ENCODE measurements at regions not wholly inside any gene's neighbourhood (a gene's known extent, or its start where the extent isn't known, plus 50 kb on each side); places are given as distances from the start of the nearest gene placed in this dataset.
"Not testable (repeated sequence)": the region's sequence is repeated elsewhere in the genome, so short reads cannot be mapped to it uniquely, and the experiment has no call there.

GRCh38 chr2:146981921-146982320 is 862.9 kb upstream of the ACVR2A start:
- Histone ChIP-seq H3K36me3 (ENCODE audit: control insufficient read depth in 1 of 2, insufficient read depth in 2 of 2, low read length in 1 of 2) (no peaks in the 10 kb centered on the region), H3K9me3 (ENCODE audit: control insufficient read depth, low read length) (no peaks in the 10 kb centered on the region), H3K4me1 (ENCODE audit: control insufficient read depth in 1 of 2, insufficient read depth in 2 of 2, low read length in 2 of 2) (no peaks in the 10 kb centered on the region), H3K4me3 (ENCODE audit: low read length in 2 of 2) (no peak overlapping the region), H3K27me3 (ENCODE audit: control insufficient read depth in 1 of 2, insufficient read depth in 2 of 2, low read length in 1 of 2) (no peaks in the 10 kb centered on the region), H3K27ac (ENCODE audit: low read depth in 1 of 2, low read length in 2 of 2) (no peak overlapping the region)
- DNase-seq (no peak), ATAC-seq (ENCODE audit: low FRiP score) (no peak)
- intact Hi-C loops (cut with DNase I) = no loop called here

GRCh38 chr2:146979746-146980145 is 865.1 kb upstream of the ACVR2A start:
- H3K27me3 ChIP-seq (ENCODE audit: control insufficient read depth in 1 of 2, insufficient read depth in 2 of 2, low read length in 1 of 2) = no peaks in the 10 kb centered on the region
- ATAC-seq (ENCODE audit: low FRiP score) (no peak), DNase-seq (no peak)
- H3K9me3 ChIP-seq (ENCODE audit: control insufficient read depth, low read length) = peaks cover 1% of the 10 kb centered on the region
- H3K36me3 ChIP-seq (ENCODE audit: control insufficient read depth in 1 of 2, insufficient read depth in 2 of 2, low read length in 1 of 2) = no peaks in the 10 kb centered on the region
- intact Hi-C loops (cut with DNase I) = no loop called here
- H3K27ac ChIP-seq (ENCODE audit: low read depth in 1 of 2, low read length in 2 of 2) = no peak overlapping the region
- H3K4me3 ChIP-seq (ENCODE audit: low read length in 2 of 2) = no peak overlapping the region
- no peaks in the 10 kb centered on the region for H3K4me1 ChIP-seq (ENCODE audit: control insufficient read depth in 1 of 2, insufficient read depth in 2 of 2, low read length in 2 of 2)

- H3K4me1 ChIP-seq (ENCODE audit: control insufficient read depth in 1 of 2, insufficient read depth in 2 of 2, low read length in 2 of 2) = no peaks in the 10 kb centered on the region
- H3K4me3 ChIP-seq (ENCODE audit: low read length in 2 of 2) = no peak overlapping the region
- peaks cover 1% of the 10 kb centered on the region for H3K9me3 ChIP-seq (ENCODE audit: control insufficient read depth, low read length)
- DNase-seq (no peak), ATAC-seq (ENCODE audit: low FRiP score) (no peak)
- H3K27me3 ChIP-seq (ENCODE audit: control insufficient read depth in 1 of 2, insufficient read depth in 2 of 2, low read length in 1 of 2) = no peaks in the 10 kb centered on the region
- intact Hi-C loops (cut with DNase I) = no loop called here
- no peak overlapping the region for H3K27ac ChIP-seq (ENCODE audit: low read depth in 1 of 2, low read length in 2 of 2)
- 85 to 86% methylated on average over 5 of the region's 5 CpGs for WGBS, 2 donors
- H3K36me3 ChIP-seq (ENCODE audit: control insufficient read depth in 1 of 2, insufficient read depth in 2 of 2, low read length in 1 of 2) = no peaks in the 10 kb centered on the region
Observed at GRCh38 chr2:146978577-146979555, 866.0 kb upstream of the ACVR2A start.

- H3K9me3 ChIP-seq (ENCODE audit: control insufficient read depth, low read length); H3K4me1 ChIP-seq (ENCODE audit: control insufficient read depth in 1 of 2, insufficient read depth in 2 of 2, low read length in 2 of 2); H3K27me3 ChIP-seq (ENCODE audit: control insufficient read depth in 1 of 2, insufficient read depth in 2 of 2, low read length in 1 of 2); ATAC-seq (ENCODE audit: low FRiP score); H3K4me3 ChIP-seq (ENCODE audit: low read length in 2 of 2); DNase-seq; H3K27ac ChIP-seq (ENCODE audit: low read depth in 1 of 2, low read length in 2 of 2); H3K36me3 ChIP-seq (ENCODE audit: control insufficient read depth in 1 of 2, insufficient read depth in 2 of 2, low read length in 1 of 2); intact Hi-C loops (cut with DNase I): not testable (repeated sequence)
- WGBS, 2 donors = 82 to 86% methylated on average over 4 of the region's 4 CpGs
Observed at GRCh38 chr2:146970981-146971380, 873.8 kb upstream of the ACVR2A start.

- H3K27me3 ChIP-seq (ENCODE audit: control insufficient read depth in 1 of 2, insufficient read depth in 2 of 2, low read length in 1 of 2); H3K27ac ChIP-seq (ENCODE audit: low read depth in 1 of 2, low read length in 2 of 2); DNase-seq; H3K4me1 ChIP-seq (ENCODE audit: control insufficient read depth in 1 of 2, insufficient read depth in 2 of 2, low read length in 2 of 2); H3K9me3 ChIP-seq (ENCODE audit: control insufficient read depth, low read length); intact Hi-C loops (cut with DNase I); ATAC-seq (ENCODE audit: low FRiP score); H3K36me3 ChIP-seq (ENCODE audit: control insufficient read depth in 1 of 2, insufficient read depth in 2 of 2, low read length in 1 of 2); H3K4me3 ChIP-seq (ENCODE audit: low read length in 2 of 2): not testable (repeated sequence)
- 48 to 69% methylated on average over 3 of the region's 3 CpGs for WGBS, 2 donors
Observed at GRCh38 chr2:146969703-146970102, 875.1 kb upstream of the ACVR2A start.

GRCh38 chr2:146964494-146964893 is 880.3 kb upstream of the ACVR2A start:
- no peaks in the 10 kb centered on the region for H3K36me3 ChIP-seq (ENCODE audit: control insufficient read depth in 1 of 2, insufficient read depth in 2 of 2, low read length in 1 of 2)
- WGBS, 2 donors = 76 to 79% methylated on average over 1 of the region's 1 CpG
- DNase-seq = no peak
- intact Hi-C loops (cut with DNase I) = no loop called here
- H3K27ac ChIP-seq (ENCODE audit: low read depth in 1 of 2, low read length in 2 of 2) = no peak overlapping the region
- H3K27me3 ChIP-seq (ENCODE audit: control insufficient read depth in 1 of 2, insufficient read depth in 2 of 2, low read length in 1 of 2) = no peaks in the 10 kb centered on the region
- H3K4me1 ChIP-seq (ENCODE audit: control insufficient read depth in 1 of 2, insufficient read depth in 2 of 2, low read length in 2 of 2) = no peaks in the 10 kb centered on the region
- peaks cover 2% of the 10 kb centered on the region for H3K9me3 ChIP-seq (ENCODE audit: control insufficient read depth, low read length)
- no peak overlapping the region for H3K4me3 ChIP-seq (ENCODE audit: low read length in 2 of 2)
- ATAC-seq (ENCODE audit: low FRiP score) = no peak

- 67 to 81% methylated on average over 5 of the region's 5 CpGs for WGBS, 2 donors
- no peak for DNase-seq
- no peaks in the 10 kb centered on the region for H3K36me3 ChIP-seq (ENCODE audit: control insufficient read depth in 1 of 2, insufficient read depth in 2 of 2, low read length in 1 of 2)
- no peak overlapping the region for H3K27ac ChIP-seq (ENCODE audit: low read depth in 1 of 2, low read length in 2 of 2)
- H3K27me3 ChIP-seq (ENCODE audit: control insufficient read depth in 1 of 2, insufficient read depth in 2 of 2, low read length in 1 of 2) = no peaks in the 10 kb centered on the region
- intact Hi-C loops (cut with DNase I) = no loop called here
- no peaks in the 10 kb centered on the region for H3K9me3 ChIP-seq (ENCODE audit: control insufficient read depth, low read length)
- ATAC-seq (ENCODE audit: low FRiP score) = no peak
- no peaks in the 10 kb centered on the region for H3K4me1 ChIP-seq (ENCODE audit: control insufficient read depth in 1 of 2, insufficient read depth in 2 of 2, low read length in 2 of 2)
- no peak overlapping the region for H3K4me3 ChIP-seq (ENCODE audit: low read length in 2 of 2)
Observed at GRCh38 chr2:146954544-146954943, 890.3 kb upstream of the ACVR2A start.

GRCh38 chr2:146952696-146953095 is 892.1 kb upstream of the ACVR2A start:
- no peaks in the 10 kb centered on the region for H3K9me3 ChIP-seq (ENCODE audit: control insufficient read depth, low read length)
- ATAC-seq (ENCODE audit: low FRiP score) (no peak), DNase-seq (no peak)
- no peak overlapping the region for H3K27ac ChIP-seq (ENCODE audit: low read depth in 1 of 2, low read length in 2 of 2)
- H3K4me3 ChIP-seq (ENCODE audit: low read length in 2 of 2) = no peak overlapping the region
- intact Hi-C loops (cut with DNase I) = no loop called here
- H3K27me3 ChIP-seq (ENCODE audit: control insufficient read depth in 1 of 2, insufficient read depth in 2 of 2, low read length in 1 of 2) = no peaks in the 10 kb centered on the region
- no peaks in the 10 kb centered on the region for H3K4me1 ChIP-seq (ENCODE audit: control insufficient read depth in 1 of 2, insufficient read depth in 2 of 2, low read length in 2 of 2)
- 12 to 14% methylated on average over 3 of the region's 3 CpGs for WGBS, 2 donors
- no peaks in the 10 kb centered on the region for H3K36me3 ChIP-seq (ENCODE audit: control insufficient read depth in 1 of 2, insufficient read depth in 2 of 2, low read length in 1 of 2)

- ATAC-seq (ENCODE audit: low FRiP score) (no peak), DNase-seq (no peak)
- Histone ChIP-seq H3K27ac (ENCODE audit: low read depth in 1 of 2, low read length in 2 of 2) (no peak overlapping the region), H3K4me1 (ENCODE audit: control insufficient read depth in 1 of 2, insufficient read depth in 2 of 2, low read length in 2 of 2) (no peaks in the 10 kb centered on the region), H3K4me3 (ENCODE audit: low read length in 2 of 2) (no peak overlapping the region), H3K27me3 (ENCODE audit: control insufficient read depth in 1 of 2, insufficient read depth in 2 of 2, low read length in 1 of 2) (no peaks in the 10 kb centered on the region), H3K9me3 (ENCODE audit: control insufficient read depth, low read length) (no peaks in the 10 kb centered on the region), H3K36me3 (ENCODE audit: control insufficient read depth in 1 of 2, insufficient read depth in 2 of 2, low read length in 1 of 2) (no peaks in the 10 kb centered on the region)
- intact Hi-C loops (cut with DNase I) = no loop called here
- WGBS, 2 donors = 94 to 95% methylated on average over 4 of the region's 4 CpGs
Observed at GRCh38 chr2:146950911-146951310, 893.9 kb upstream of the ACVR2A start.
